NCI-H2196 (cell line): ENCODE measurements at regions not wholly inside any gene's neighbourhood (a gene's known extent, or its start where the extent isn't known, plus 50 kb on each side); places are given as distances from the start of the nearest gene placed in this dataset.
"Not testable (repeated sequence)": the region's sequence is repeated elsewhere in the genome, so short reads cannot be mapped to it uniquely, and the experiment has no call there.

Experiments used
- DNase-seq: peaks from one replicate; lab custom pipeline; 2025; ENCODE audit not compliant: unreplicated experiment; lab: John Stamatoyannopoulos, UW

GRCh38 chr10:63915240-63915639, 394.0 kb downstream of the REEP3 start:
- DNase-seq = no peak

GRCh38 chr10:63917363-63917762, 396.2 kb downstream of the REEP3 start:
- no peak for DNase-seq

- no peak for DNase-seq
Observed at GRCh38 chr10:63919575-63920279, 398.5 kb downstream of the REEP3 start.

DNA sequence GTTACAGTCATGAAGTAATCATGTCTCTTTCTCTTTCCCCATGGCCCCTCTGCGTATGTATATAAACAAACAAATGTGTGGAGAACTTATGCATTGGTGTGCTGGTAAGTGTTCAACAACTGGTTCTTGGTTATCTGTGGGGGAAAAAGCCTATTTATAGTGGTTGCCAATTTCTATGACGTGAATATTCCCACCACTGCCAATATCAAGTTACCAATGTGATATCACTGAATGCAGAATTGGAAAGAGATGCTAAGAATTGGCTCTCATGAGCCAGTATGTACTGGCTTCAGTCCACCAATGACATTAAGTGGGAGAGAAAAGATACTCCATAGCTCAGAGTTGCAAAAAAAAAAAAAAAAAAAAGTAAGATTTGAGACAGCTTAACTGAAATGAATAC, 399.7 kb downstream of the REEP3 start:
- no peak for DNase-seq

DNA sequence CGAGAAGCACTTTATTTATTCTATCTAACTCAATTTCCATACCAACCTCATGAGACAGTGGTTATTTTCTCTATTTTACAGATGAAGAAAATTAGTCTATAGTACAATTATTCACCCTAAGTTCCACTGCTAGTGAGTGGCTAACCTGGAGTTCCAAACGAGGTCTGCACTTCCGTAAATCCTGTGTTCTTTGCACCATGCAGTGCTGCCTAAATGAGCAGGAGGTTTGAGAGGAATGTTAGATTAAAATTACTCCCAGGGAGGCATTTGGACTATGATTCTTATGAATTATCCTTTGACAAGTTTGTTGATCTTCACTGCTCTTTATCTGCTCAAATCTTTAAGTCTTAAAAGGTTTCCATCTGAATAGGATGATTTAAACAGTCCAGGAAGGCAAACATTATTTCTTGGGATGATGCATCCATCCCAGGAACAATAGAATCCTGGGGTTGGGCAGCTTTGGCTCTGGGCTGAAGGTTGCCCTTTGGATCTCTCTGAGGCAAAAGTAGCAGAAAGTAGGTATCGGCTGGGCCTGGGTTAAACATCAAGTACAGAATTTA, 400.8 kb downstream of the REEP3 start:
- DNase-seq = no peak

DNA sequence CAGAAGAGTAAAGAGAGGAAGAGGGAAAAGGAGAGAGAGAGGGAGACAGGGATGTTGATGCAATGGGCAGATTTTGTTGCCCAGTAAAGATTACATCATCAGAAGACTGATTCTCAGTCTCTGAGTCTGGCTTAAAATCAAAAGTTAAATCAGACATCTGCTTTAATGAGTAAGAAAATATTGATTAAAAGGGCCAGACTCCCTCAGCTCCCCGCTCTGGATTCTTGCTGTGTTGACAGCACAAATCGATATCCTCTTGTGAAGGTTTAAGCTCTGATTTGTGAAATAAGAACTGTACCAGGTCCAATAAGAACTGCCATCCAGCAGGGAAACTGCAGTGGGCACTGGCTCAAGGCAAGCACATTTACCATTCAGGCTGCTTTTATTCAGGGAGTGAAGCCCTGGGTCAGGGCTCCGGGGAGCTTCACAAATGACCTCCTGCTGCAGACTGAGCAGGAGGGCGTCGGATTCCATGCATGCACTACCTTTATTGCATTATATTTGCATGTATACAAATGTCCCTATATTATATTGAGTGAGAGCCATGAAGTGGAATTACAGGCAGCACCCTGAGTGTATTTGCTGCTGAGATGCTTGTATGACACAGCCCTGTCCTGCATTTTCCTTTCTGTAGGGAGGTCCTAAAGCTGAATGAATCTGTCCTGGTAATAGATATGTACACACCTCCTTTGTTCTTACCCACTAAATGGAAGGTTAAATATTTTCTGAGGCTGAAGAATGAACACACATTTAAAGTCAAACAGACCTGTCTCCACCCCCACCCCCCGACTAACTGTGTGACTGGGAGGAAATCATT, 401.5 kb downstream of the REEP3 start:
- no peak for DNase-seq

DNA sequence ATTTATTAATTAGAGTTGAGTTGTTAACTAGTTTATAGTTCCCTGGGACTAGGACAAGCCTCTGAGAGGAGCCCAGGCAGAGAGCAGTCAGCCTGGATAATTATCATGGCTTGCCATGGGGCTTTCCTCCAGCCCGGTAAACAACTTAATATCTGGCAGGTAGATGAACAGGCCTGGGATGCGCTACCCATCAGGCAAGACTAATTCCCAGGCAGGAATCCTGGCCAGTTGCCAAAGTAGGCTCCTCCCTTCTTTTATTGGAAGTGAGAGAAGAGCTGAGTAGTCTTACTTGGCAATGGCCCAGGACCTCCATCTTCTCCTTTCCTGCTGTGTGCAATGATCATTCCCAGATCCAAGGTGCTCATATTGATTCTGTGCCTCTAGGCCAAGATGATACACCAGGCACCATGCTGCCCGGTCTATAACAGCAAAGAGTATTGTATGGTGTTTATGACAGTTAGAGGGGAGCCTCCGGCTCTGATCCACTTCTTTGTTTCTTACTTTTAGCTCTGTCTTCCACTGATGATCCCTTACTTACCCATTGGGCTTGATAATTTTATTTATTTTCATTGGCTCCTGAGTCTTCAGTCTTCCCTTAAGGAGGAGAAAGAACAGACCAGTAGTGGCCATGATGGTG, 408.7 kb downstream of the REEP3 start:
- DNase-seq = no peak

DNA sequence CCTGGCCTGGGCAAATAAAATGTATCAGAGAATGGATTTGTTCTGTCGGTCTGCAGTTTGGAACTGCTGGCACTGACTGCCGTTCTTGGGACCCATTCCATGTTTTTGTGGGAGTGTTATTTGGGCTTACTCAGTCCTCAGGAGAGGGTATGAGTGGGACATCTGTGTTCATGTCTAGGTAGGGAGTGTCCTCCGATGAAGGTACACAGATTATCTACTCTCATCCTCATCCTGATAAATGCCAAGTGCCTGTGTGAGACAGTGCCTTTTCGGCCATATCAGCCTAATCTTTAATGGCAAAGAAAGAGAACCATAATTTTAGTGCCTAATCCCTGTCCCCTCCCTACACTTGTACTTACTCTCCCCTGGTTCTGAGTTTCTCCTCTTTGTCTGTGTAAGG, 409.4 kb downstream of the REEP3 start:
- no peak for DNase-seq

- no peak for DNase-seq
Observed at GRCh38 chr10:63935705-63936104, 414.5 kb downstream of the REEP3 start.

DNA sequence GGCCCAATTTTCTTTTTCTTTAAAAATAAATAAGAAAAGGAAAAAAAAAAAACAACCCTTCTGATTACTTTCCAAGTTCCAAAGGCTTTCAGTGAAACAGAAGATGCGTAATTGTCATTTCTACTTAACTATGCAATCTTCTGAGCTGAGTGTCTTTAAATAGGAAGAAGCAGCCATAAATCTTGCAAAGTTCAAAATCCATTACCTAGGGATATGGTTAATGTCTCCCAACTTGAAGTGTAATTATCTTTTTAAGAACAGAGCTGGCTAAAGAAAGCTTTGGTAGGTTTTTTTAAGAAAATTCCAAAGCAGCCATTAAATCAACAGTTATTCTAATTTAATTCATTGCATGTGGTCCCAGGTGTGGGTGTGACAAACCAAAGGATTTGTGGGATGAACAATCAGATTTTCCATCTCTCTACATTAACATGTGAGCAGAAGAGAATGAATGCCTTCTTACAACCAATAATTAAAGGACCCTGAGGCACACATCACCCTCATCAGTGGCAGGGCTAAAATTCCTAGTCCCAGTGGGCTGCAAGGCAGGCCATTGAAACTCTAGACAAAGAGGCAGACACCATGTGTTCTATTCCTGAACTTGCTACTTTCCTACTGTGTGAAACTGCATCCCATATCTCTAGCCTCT, 419.2 kb downstream of the REEP3 start:
- no peak for DNase-seq

GRCh38 chr10:63964406-63964805, 443.2 kb downstream of the REEP3 start:
- DNase-seq = no peak

- DNase-seq = no peak
Observed at GRCh38 chr10:63965846-63966245, 444.6 kb downstream of the REEP3 start.

GRCh38 chr10:63972949-63973827, 452.0 kb downstream of the REEP3 start:
- no peak for DNase-seq

- peak; percentile 1 for DNase-seq
Observed at GRCh38 chr10:63976538-63976937, 455.3 kb downstream of the REEP3 start.

DNA sequence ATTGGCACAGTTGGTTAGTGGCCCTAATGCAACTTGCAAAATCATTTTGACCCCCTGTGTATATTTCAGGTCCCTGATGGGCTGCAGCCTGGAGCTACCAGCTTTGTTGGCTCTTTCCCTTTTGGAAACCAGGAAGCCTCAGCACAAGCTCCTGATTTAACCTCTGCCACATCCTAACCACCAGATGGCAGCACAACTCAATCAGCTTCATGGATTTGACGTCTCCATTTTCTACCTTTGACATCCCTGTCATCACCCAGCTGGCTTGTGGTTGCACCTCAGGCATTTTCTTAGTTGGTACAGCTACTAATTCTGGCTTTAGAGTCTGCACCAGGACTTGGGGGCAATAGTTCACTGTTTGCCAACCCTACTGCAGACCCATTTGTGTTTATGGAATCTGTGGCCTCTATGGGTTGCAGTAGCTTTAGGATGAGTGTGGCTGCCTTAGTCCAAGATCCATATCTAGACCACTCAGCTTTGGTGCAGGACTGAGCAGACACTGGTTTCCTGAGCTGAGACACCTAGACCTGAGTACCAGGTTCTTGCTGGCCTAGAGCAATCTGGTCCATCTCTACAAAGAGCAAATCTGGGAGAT, 456.2 kb downstream of the REEP3 start:
- no peak for DNase-seq

- not testable (repeated sequence) for DNase-seq
Observed at GRCh38 chr10:63980870-63981269, 459.7 kb downstream of the REEP3 start.

GRCh38 chr10:63984061-63984460, 462.9 kb downstream of the REEP3 start:
- not testable (repeated sequence) for DNase-seq

- DNase-seq = no peak
Observed at GRCh38 chr10:63986536-63986935, 465.3 kb downstream of the REEP3 start.

- no peak for DNase-seq
Observed at GRCh38 chr10:63987212-63987611, 466.0 kb downstream of the REEP3 start.

- no peak for DNase-seq
Observed at GRCh38 chr10:63994371-63994770, 473.2 kb downstream of the REEP3 start.
